ENCODE measurements at regions not wholly inside any gene's neighbourhood (a gene's known extent, or its start where the extent isn't known, plus 50 kb on each side); places are given as distances from the start of the nearest gene placed in this dataset.

GRCh38 chr3:178450476-178450875 is 85.8 kb upstream of the KCNMB2 start:
- DNase-seq (ENCODE audit: low spot score), result no peak

GRCh38 chr3:178451799-178452198 is 84.4 kb upstream of the KCNMB2 start:
- DNase-seq (ENCODE audit: low spot score), result no peak

- DNase-seq (ENCODE audit: low spot score), result no peak
Observed at GRCh38 chr3:178454726-178455125, 81.5 kb upstream of the KCNMB2 start.

GRCh38 chr3:178455226-178455625 is 81.0 kb upstream of the KCNMB2 start:
- DNase-seq (ENCODE audit: low spot score), result no peak

GRCh38 chr3:178455946-178456345 is 80.3 kb upstream of the KCNMB2 start:
- no peak for DNase-seq (ENCODE audit: low spot score)

GRCh38 chr3:178456621-178457285 is 79.5 kb upstream of the KCNMB2 start:
- no peak for DNase-seq (ENCODE audit: low spot score)

GRCh38 chr3:178457511-178457910 is 78.7 kb upstream of the KCNMB2 start:
- no peak for DNase-seq (ENCODE audit: low spot score)

- no peak for DNase-seq (ENCODE audit: low spot score)
Observed at GRCh38 chr3:178458313-178459037, 77.8 kb upstream of the KCNMB2 start.

GRCh38 chr3:178459038-178459410 is 77.2 kb upstream of the KCNMB2 start:
- no peak for DNase-seq (ENCODE audit: low spot score)

GRCh38 chr3:178465260-178466180 is 70.7 kb upstream of the KCNMB2 start:
- no peak for DNase-seq (ENCODE audit: low spot score)

GRCh38 chr3:178472941-178473340 is 63.3 kb upstream of the KCNMB2 start:
- DNase-seq (ENCODE audit: low spot score), result no peak

GRCh38 chr3:178474526-178474925 is 61.7 kb upstream of the KCNMB2 start:
- DNase-seq (ENCODE audit: low spot score), result no peak

- DNase-seq (ENCODE audit: low spot score), result no peak
Observed at GRCh38 chr3:178475062-178475461, 61.2 kb upstream of the KCNMB2 start.

GRCh38 chr3:178476886-178477285 is 59.4 kb upstream of the KCNMB2 start:
- no peak for DNase-seq (ENCODE audit: low spot score)

- peak; percentile 56 for DNase-seq (ENCODE audit: low spot score)
Observed at GRCh38 chr3:178479446-178479845, 56.8 kb upstream of the KCNMB2 start.

- DNase-seq (ENCODE audit: low spot score), result peak; percentile 20
Observed at GRCh38 chr3:178479860-178480259, 56.4 kb upstream of the KCNMB2 start.

- no peak for DNase-seq (ENCODE audit: low spot score)
Observed at GRCh38 chr3:178480274-178480673, 56.0 kb upstream of the KCNMB2 start.

- no peak for DNase-seq (ENCODE audit: low spot score)
Observed at GRCh38 chr3:178480795-178481194, 55.4 kb upstream of the KCNMB2 start.

GRCh38 chr3:178482981-178483380 is 53.3 kb upstream of the KCNMB2 start:
- no peak for DNase-seq (ENCODE audit: low spot score)

GRCh38 chr3:178483704-178484103 is 52.5 kb upstream of the KCNMB2 start:
- no peak for DNase-seq (ENCODE audit: low spot score)

GRCh38 chr3:178485756-178486155 is 50.5 kb upstream of the KCNMB2 start:
- DNase-seq (ENCODE audit: low spot score), result no peak

Data from cerebellar cortex (tissue), 1 donor.